T1000 (cell line): ENCODE measurements at regions not wholly inside any gene's neighbourhood (a gene's known extent, or its start where the extent isn't known, plus 50 kb on each side); places are given as distances from the start of the nearest gene placed in this dataset.

Source experiments
- DNase-seq: peaks from one replicate; lab custom pipeline; 2025; ENCODE audit warnings: mixed read lengths; lab: John Stamatoyannopoulos, UW

DNA sequence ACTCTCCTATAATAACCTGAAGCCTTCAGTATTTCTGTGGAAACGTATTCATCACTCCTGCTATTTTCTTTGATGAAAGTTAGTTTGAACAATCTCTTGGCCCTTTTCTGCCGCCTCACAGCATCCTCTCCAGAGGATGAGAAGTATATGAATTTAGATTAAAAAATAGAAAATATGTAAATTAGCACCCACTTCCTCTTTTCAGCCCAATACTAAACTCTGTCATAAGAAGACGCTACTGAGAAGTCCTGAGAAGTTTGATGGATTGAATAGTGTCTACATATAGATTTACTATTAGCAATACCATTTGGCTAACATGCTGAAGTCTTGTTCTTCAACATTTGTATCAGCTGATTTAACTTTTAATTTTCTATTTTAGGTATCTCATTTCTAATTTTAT, 526.4 kb upstream of the SPHKAP start:
- DNase-seq = no peak

DNA sequence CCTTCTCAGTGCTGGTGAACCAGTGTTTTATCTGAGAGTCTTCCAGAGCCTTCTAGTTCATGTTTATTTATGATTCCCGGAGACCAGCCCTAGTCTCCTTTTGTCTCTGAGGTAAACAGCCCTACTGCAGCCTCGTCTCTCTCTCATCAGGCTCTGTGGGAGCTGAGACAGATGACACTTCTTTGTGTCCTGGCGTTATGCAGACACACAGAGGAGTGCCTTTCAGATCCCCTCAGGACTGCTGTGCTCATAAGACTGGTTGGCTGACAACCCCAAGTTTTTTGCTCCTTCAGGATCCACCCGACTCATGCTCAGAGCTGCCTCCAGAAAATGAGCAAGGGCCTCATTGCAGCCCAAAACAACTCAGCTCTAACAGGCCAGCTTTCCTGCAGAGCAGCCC, 523.8 kb upstream of the SPHKAP start:
- no peak for DNase-seq

- DNase-seq = no peak
These were observed 521.7 kb upstream of the SPHKAP start for GRCh38 chr2:228703152-228703551.

DNA sequence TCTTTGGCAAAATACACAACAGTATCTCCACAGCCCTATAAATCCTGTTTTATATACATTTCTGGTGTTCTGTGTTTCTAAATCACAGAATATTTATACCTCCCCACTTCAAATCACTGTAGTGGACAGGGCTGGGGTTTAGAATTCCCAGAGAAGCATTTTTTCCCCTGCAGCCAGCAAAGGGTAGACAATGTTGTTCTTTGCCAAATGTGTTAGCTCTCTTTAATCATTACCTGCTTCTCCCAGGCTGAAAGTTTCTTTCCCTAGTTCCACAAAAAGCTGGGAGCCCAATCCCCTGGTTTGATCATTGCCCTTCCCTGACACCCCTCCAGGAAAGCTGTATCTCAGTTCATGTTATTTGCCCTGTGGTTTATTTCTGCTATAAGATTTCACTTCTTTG, 520.0 kb upstream of the SPHKAP start:
- DNase-seq = no peak

DNA sequence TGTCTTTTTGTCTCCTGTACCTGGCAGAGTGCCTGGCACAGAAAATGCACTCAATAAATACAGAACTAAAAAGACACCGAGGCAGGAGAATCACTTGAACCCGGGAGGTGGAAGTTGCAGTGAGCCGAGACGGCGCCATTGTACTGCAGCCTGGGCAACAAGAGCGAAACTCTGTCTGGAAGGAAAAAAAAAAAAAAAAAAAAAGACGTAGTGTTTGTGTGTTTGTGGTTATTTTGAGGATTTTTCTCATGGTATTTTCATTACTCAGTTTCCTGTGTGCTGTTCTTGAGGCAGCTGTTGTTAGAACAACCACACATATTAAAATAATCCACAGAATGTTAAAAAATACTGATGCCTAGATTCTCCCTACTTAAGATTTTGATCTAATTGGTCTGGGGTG, 519.2 kb upstream of the SPHKAP start:
- no peak for DNase-seq

DNA sequence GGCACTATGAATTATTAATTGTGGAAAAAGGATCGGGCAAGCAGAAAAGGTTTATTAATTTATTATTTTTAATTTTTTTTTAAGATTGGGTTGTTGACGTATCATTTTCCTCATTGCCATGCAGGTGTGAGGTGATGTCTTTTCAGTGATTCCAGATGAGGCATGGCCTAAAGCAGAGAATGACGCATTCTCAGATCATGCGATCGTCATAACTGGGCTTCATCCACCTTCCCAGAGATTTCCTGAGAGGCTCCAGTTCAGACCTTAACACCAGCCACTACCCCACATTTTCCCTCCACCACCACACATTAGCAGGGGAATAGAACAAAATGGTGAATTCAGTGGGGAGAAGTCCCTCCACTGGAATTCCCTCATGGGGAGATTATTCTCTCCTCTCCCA, 518.4 kb upstream of the SPHKAP start:
- no peak for DNase-seq

DNA sequence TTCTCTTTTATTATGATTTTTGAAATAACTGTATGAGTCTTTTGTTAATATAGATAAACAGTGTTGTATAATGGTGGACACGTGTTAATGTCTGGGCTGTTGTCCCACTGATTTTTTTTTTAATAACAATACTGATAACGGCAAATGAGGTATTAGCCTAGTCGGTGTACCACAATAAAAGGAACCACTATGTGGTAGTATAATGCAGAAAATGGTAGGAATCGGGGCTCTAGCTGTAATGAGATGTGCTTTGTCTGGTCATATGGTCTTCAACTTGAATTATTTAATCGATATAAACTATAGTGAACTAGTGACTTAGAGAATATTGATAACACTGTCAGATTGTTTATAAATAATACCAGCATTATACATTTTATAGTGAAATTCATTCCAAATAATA, 517.9 kb upstream of the SPHKAP start:
- no peak for DNase-seq

GRCh38 chr2:228698963-228699362, 517.5 kb upstream of the SPHKAP start:
- no peak for DNase-seq

DNA sequence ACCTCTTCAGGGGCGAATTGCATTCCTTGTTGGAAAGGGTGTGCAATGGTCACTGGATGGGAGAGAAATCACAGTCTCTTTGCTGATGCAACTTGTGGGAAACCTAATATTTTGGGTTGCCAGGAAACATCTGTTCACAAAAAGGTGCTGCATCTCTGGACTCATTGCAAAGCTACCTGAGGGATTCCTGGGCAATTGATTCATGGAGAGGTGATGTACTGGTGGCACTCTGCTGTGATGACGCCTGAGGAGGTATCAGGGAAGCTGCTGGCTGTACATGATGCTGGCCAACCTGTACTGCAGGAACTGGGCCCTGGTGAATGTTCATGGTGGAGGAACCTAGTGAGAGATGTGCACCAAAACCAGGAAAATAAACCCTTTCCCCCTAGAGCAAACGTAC, 516.0 kb upstream of the SPHKAP start:
- no peak for DNase-seq

GRCh38 chr2:228690681-228691080, 509.2 kb upstream of the SPHKAP start:
- DNase-seq = no peak

GRCh38 chr2:228689053-228689452, 507.6 kb upstream of the SPHKAP start:
- DNase-seq = no peak

DNA sequence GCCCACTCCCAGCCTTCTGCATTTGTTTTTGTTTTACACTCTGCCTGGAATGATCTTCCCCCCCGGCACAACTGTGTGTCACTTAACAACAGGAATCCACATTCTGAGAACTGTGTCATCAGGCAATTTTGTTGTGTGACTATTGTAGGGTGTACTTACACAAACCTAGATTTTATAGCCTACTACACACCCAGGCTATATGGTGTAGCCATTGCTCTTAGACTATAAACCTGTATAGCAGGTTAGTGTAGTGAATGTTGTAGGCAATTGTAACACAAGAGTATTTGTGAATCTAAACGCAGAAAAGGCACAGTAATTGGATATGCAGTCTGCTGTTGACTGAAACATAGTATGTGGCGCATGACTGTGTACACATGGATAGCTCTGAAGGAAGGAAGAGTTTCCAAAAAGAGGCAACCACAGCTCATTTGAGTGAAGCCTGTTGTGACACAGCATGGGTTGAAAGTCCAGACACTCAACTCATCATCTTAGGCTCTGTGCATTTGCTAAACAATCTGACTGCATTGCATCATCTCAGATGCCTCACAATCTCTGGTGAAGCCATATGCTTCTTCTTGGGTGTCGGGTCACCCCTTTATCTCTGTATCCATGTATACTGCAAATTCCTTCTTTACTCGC, 506.6 kb upstream of the SPHKAP start:
- no peak for DNase-seq

- DNase-seq = no peak
These were observed 500.5 kb upstream of the SPHKAP start for GRCh38 chr2:228681979-228682378.

- no peak for DNase-seq
These were observed 499.9 kb upstream of the SPHKAP start for GRCh38 chr2:228681426-228681825.

GRCh38 chr2:228678110-228678509, 496.6 kb upstream of the SPHKAP start:
- DNase-seq = no peak

GRCh38 chr2:228675646-228676045, 494.2 kb upstream of the SPHKAP start:
- DNase-seq = no peak

- no peak for DNase-seq
These were observed 493.6 kb upstream of the SPHKAP start for GRCh38 chr2:228675091-228675490.

DNA sequence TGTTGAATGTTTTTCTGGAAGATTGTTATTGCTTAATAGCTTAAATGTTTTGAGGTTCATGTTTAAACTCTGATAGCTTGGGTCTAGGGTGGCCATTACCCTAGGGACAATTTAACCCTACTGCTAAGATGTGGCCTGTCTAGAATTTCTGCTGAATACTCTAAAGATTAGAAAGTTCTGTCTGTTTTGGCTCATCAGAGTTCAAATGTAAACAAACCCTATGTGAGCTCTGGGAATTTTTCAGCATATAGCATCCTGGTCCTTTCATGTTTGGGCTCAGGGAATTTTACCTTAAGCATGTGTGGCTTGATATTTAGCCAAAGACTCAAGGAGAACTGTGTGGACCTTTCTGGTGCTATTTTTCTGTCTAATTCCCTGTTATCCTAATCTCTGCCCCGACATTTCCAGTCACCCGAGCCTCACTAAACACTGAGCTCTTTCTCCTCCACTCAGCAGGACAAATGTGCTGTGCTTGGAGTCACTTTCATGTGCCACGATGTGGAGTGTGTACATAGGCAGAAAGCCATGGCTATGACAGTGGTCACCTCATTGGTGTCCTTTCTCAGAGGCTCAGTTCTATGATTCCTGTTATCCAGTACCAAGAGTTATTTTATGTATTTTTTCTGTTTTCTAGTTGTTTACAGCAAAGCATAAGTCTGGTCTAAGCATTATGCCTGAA, 492.5 kb upstream of the SPHKAP start:
- DNase-seq = no peak

- no peak for DNase-seq
These were observed 488.2 kb upstream of the SPHKAP start for GRCh38 chr2:228669690-228670089.

DNA sequence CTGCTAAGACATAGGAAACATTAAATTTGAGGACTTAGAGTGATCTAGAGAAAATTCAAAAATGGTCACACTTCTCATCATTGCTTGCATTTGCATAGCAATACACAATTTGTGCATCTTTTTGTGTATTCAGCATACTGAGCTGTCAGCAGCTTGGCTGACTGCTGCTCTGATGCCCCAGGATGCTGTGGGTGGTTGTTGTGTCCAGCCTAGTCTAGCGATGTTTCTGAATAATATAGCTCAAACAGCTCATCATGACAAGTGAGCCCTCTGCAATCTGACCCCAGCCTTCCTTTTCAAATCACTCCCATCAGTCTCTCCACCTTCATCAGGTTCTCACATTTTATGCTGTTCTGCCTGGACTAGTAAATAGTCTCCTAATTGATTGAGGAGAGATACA, 483.7 kb upstream of the SPHKAP start:
- DNase-seq = no peak

GRCh38 chr2:228658998-228659397, 477.5 kb upstream of the SPHKAP start:
- no peak for DNase-seq

GRCh38 chr2:228657807-228658402, 476.4 kb upstream of the SPHKAP start:
- DNase-seq = no peak

GRCh38 chr2:228655331-228655730, 473.8 kb upstream of the SPHKAP start:
- DNase-seq = no peak

- no peak for DNase-seq
These were observed 473.2 kb upstream of the SPHKAP start for GRCh38 chr2:228654707-228655106.
